IMR-90 (cell line): ENCODE measurements at regions not wholly inside any gene's neighbourhood (a gene's known extent, or its start where the extent isn't known, plus 50 kb on each side); places are given as distances from the start of the nearest gene placed in this dataset.

Source experiments
- ATAC-seq: fragments of 200-7000 bp; cut with Tn5 transposase; 2 replicates; pipeline ENCODE4 v1.9.1; 2020; ENCODE audit warnings: low read depth, mild to moderate bottlenecking, moderate library complexity
- BruUV-seq: library from RNA; stranded (reverse); fragments of 400-500 nt; replicated peaks from 2 replicates; lab custom pipeline; 2021; lab: Mats Ljungman, UMichigan
- CTCF ChIA-PET: fragments of 300-600 bp; formaldehyde crosslinking; extraction: SDS; loops from one replicate; lab custom pipeline; 2021; ENCODE audit warnings: antibody characterized with exemption; lab: Yijun Ruan, JAX
- POLR2A ChIA-PET: fragments of 300-600 bp; sonication (Branson Sonifier 250); formaldehyde crosslinking; loops from one replicate; lab custom pipeline; 2022; ENCODE audit warnings: antibody characterized with exemption; ENCODE audit not compliant: unreplicated experiment; lab: Charles Lee
- DNase-seq: peaks from one replicate; pipeline ENCODE4 v3.0.0; 2013
- H2AFZ ChIP-seq: replicated peaks from 2 replicates; pipeline ENCODE3; 2013; ENCODE audit warnings: low read length, mild to moderate bottlenecking; ENCODE audit not compliant: poor library complexity
- H2AK5ac ChIP-seq: 2 replicates; pipeline ENCODE4 v1.6.1; 2013; ENCODE audit warnings: low read depth, low read length, inconsistent platforms
- H2AK9ac ChIP-seq: replicated peaks from 2 replicates; pipeline ENCODE3; 2013; ENCODE audit warnings: mild to moderate bottlenecking, low read depth, low read length, moderate library complexity; ENCODE audit not compliant: poor library complexity
- H2BK120ac ChIP-seq: 2 replicates; pipeline ENCODE4 v1.6.1; 2013; ENCODE audit warnings: low read depth, low read length, inconsistent platforms
- H2BK15ac ChIP-seq: 3 replicates; pipeline ENCODE4 v1.6.1; 2013; ENCODE audit warnings: low read depth, low read length, inconsistent platforms
- H2BK20ac ChIP-seq: 2 replicates; pipeline ENCODE4 v1.6.1; 2013; ENCODE audit warnings: low read depth, mild to moderate bottlenecking, inconsistent platforms, low read length, moderate library complexity
- H2BK5ac ChIP-seq: 2 replicates; pipeline ENCODE4 v1.6.1; 2013; ENCODE audit warnings: mild to moderate bottlenecking, low read depth, low read length, inconsistent platforms; ENCODE audit not compliant: poor library complexity, severe bottlenecking
- H3K14ac ChIP-seq: replicated peaks from 2 replicates; pipeline ENCODE4 v1.6.1; 2013; ENCODE audit warnings: low read depth, low read length, inconsistent platforms
- H3K18ac ChIP-seq: 2 replicates; pipeline ENCODE4 v1.6.1; 2013; ENCODE audit warnings: low read depth, low read length, control low read depth
- H3K23ac ChIP-seq: 2 replicates; pipeline ENCODE4 v1.6.1; 2013; ENCODE audit warnings: low read depth, low read length, inconsistent platforms
- H3K27ac ChIP-seq: 2 replicates; pipeline ENCODE4 v1.5.1; 2013; ENCODE audit warnings: mild to moderate bottlenecking, control low read depth, low read length; ENCODE audit not compliant: insufficient read depth
- H3K27me3 ChIP-seq: 2 replicates; pipeline ENCODE4 v1.6.1; 2013; ENCODE audit warnings: low read length; ENCODE audit not compliant: control insufficient read depth, insufficient read depth
- H3K36me3 ChIP-seq: 2 replicates; pipeline ENCODE4 v1.6.1; 2013; ENCODE audit warnings: low read length, mixed read lengths; ENCODE audit not compliant: control insufficient read depth, insufficient read depth
- H3K4ac ChIP-seq: 2 replicates; pipeline ENCODE4 v1.6.1; 2013; ENCODE audit warnings: low read depth, low read length, inconsistent platforms
- H3K4me1 ChIP-seq: 2 replicates; pipeline ENCODE4 v1.6.1; 2013; ENCODE audit warnings: low read length, mixed read lengths; ENCODE audit not compliant: control insufficient read depth, insufficient read depth
- H3K4me2 ChIP-seq: 2 replicates; pipeline ENCODE4 v1.6.1; 2013; ENCODE audit warnings: low read depth, mild to moderate bottlenecking, control low read depth, low read length, moderate library complexity
- H3K4me3 ChIP-seq: 2 replicates; pipeline ENCODE4 v1.5.1; 2013; ENCODE audit warnings: low read depth, mild to moderate bottlenecking, control low read depth, low read length, moderate library complexity; ENCODE audit not compliant: insufficient read depth
- H3K56ac ChIP-seq: 2 replicates; pipeline ENCODE4 v1.6.1; 2013; ENCODE audit warnings: low read length, inconsistent platforms; ENCODE audit not compliant: insufficient read depth; ENCODE audit errors: extremely low read depth
- H3K79me1 ChIP-seq, 2 experiments: 2 replicates each; pipeline ENCODE4 v1.6.1; 2013; ENCODE audit warnings: low read length in 2 of 2, inconsistent platforms in 1 of 2, low read depth in 1 of 2
- H3K9ac ChIP-seq: 2 replicates; pipeline ENCODE4 v1.6.1; 2013; ENCODE audit warnings: low read depth, low read length, control low read depth
- H3K9me1 ChIP-seq: 2 replicates; pipeline ENCODE4 v1.6.1; 2013; ENCODE audit warnings: low read length, inconsistent platforms; ENCODE audit not compliant: insufficient read depth
- H3K9me3 ChIP-seq: 2 replicates; pipeline ENCODE4 v1.6.1; 2013; ENCODE audit warnings: low read length; ENCODE audit not compliant: control insufficient read depth, insufficient read depth
- H4K20me1 ChIP-seq: 2 replicates; pipeline ENCODE4 v1.6.1; 2013; ENCODE audit warnings: low read length, inconsistent platforms; ENCODE audit not compliant: insufficient read depth
- H4K5ac ChIP-seq: 2 replicates; pipeline ENCODE4 v1.6.1; 2013; ENCODE audit warnings: mild to moderate bottlenecking, low read depth, low read length, control low read depth
- H4K8ac ChIP-seq, 2 experiments: 2 replicates each; pipeline ENCODE4 v1.6.1; 2013; ENCODE audit warnings: low read depth in 2 of 2, low read length in 2 of 2, control low read depth in 1 of 2, inconsistent platforms in 1 of 2
- H4K91ac ChIP-seq: 2 replicates; pipeline ENCODE4 v1.6.1; 2013; ENCODE audit warnings: low read depth, low read length, inconsistent platforms; ENCODE audit not compliant: insufficient read depth
- CEBPB ChIP-seq: IDR thresholded peaks from 2 replicates; pipeline ENCODE4 v1.6.1; 2012; ENCODE audit warnings: low read depth, low read length, improper control_type of control experiment
- CHD1 ChIP-seq: IDR thresholded peaks from 2 replicates; pipeline ENCODE4 v1.6.1; 2012; ENCODE audit warnings: low read depth, low read length, improper control_type of control experiment
- MXI1 ChIP-seq: IDR thresholded peaks from 2 replicates; pipeline ENCODE4 v1.6.1; 2012; ENCODE audit warnings: low read depth, mild to moderate bottlenecking, low read length, moderate library complexity, borderline replicate concordance
- NFE2L2 ChIP-seq: fragments of 150-350 bp; IDR thresholded peaks from 2 replicates; pipeline ENCODE4 v1.6.1; 2016; ENCODE audit warnings: low read depth, mild to moderate bottlenecking, low read length
- RCOR1 ChIP-seq: IDR thresholded peaks from 2 replicates; pipeline ENCODE4 v1.6.1; 2012; ENCODE audit warnings: mild to moderate bottlenecking, low read length, improper control_type of control experiment; ENCODE audit not compliant: insufficient replicate concordance
- RFX5 ChIP-seq: IDR thresholded peaks from 2 replicates; pipeline ENCODE4 v1.8.0; 2012; ENCODE audit warnings: low read depth, mild to moderate bottlenecking, low read length, moderate library complexity
- SMC3 ChIP-seq: fragments of 150-350 bp; IDR thresholded peaks from 2 replicates; pipeline ENCODE4 v1.6.1; 2016; ENCODE audit warnings: low read depth, mild to moderate bottlenecking, antibody characterized with exemption, low read length, moderate library complexity
- WGBS, 2 experiments: methylation state at CpG; one replicate each; pipeline versions ENCODE4 v1.1.5 to v1.1.7; 2013; ENCODE audit warnings: missing lambda C conversion rate in 2 of 2; ENCODE audit not compliant: insufficient read length in 1 of 2; ENCODE audit errors: extremely low coverage in 2 of 2; 5-methylcytosine and 5-hydroxymethylcytosine counted together
- dilution Hi-C: fragments of 300-500 bp; cut with HindIII; formaldehyde crosslinking; loops from one replicate; pipeline ENCODE4 v1.14.3; 2018; ENCODE audit warnings: low sequenced_read_pairs; ENCODE audit not compliant: unreplicated experiment
- in situ Hi-C: fragments of 300-500 bp; cut with MboI; formaldehyde crosslinking; loops from 3 replicates; pipeline ENCODE4 v1.14.3; 2019; ENCODE audit warnings: low sequenced_read_pairs, inconsistent platforms, mixed read lengths
- intact Hi-C: fragments of 100-400 bp; cut with micrococcal nuclease; formaldehyde crosslinking; loops from 2 replicates; pipeline ENCODE4 v1.10.0; 2022
- TF ChIP-seq, protein P1 (sequence below): fragments of 150-350 bp; IDR thresholded peaks from 2 replicates; pipeline ENCODE4 v1.6.1; 2016; ENCODE audit warnings: low read depth, mild to moderate bottlenecking, low read length, moderate library complexity, borderline replicate concordance
- TF ChIP-seq, protein P2 (sequence below): fragments of 150-350 bp; IDR thresholded peaks from 2 replicates; pipeline ENCODE4 v1.6.1; 2017; ENCODE audit warnings: mild to moderate bottlenecking, antibody characterized with exemption, low read length, low read depth

DNA sequence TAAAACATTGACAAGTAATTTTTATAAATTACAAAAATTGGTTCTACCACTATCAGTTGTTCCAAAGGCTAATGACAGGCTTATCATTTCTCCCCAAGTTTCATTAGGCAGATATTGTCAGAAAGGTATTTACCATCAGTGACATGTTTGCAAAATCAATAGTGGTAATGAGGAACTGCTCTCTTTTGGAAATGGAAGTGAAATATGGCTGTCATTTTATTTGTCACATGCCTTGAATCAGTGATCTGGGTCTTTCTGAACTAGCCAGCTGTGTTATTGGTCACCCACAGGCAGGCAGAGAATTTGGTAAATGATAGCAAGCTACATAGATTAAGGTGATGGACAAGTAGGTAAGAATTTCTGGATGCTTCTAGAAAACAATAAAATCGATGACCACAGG is 268.0 kb upstream of the ARHGEF26 start:
- H3K23ac ChIP-seq = no peak overlapping the region
- BruUV-seq = no TSS peak
- H3K4ac ChIP-seq = no peak overlapping the region
- TF ChIP-seq RFX5 (no peak), CHD1 (no peak), NFE2L2 (no peak), MXI1 (no peak), SMC3 (no peak), CEBPB (no peak), RCOR1 (no peak)
- TF ChIP-seq, protein P1, sequence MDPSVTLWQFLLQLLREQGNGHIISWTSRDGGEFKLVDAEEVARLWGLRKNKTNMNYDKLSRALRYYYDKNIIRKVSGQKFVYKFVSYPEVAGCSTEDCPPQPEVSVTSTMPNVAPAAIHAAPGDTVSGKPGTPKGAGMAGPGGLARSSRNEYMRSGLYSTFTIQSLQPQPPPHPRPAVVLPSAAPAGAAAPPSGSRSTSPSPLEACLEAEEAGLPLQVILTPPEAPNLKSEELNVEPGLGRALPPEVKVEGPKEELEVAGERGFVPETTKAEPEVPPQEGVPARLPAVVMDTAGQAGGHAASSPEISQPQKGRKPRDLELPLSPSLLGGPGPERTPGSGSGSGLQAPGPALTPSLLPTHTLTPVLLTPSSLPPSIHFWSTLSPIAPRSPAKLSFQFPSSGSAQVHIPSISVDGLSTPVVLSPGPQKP = no peak
- TF ChIP-seq, protein P2, sequence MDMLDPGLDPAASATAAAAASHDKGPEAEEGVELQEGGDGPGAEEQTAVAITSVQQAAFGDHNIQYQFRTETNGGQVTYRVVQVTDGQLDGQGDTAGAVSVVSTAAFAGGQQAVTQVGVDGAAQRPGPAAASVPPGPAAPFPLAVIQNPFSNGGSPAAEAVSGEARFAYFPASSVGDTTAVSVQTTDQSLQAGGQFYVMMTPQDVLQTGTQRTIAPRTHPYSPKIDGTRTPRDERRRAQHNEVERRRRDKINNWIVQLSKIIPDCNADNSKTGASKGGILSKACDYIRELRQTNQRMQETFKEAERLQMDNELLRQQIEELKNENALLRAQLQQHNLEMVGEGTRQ = no peak
- ChIA-PET POLR2A (no interaction called here), CTCF (no interaction called here)
- H2AFZ ChIP-seq = no peak overlapping the region
- no peaks in the 10 kb centered on the region for H3K36me3 ChIP-seq
- H3K79me1 ChIP-seq = no peaks in the 10 kb centered on the region
- no peaks in the 10 kb centered on the region for H3K9me1 ChIP-seq
- no peak overlapping the region for H3K4me2 ChIP-seq
- no peak for DNase-seq
- no peak overlapping the region for H3K4me3 ChIP-seq
- H3K4me1 ChIP-seq = no peaks in the 10 kb centered on the region
- no peak overlapping the region for H3K27ac ChIP-seq
- no peak for ATAC-seq
- no peaks in the 10 kb centered on the region for H3K27me3 ChIP-seq
- H4K8ac ChIP-seq = no peak overlapping the region
- H3K9me3 ChIP-seq = no peaks in the 10 kb centered on the region
- H3K14ac ChIP-seq = no peak overlapping the region
- no peak overlapping the region for H2AK9ac ChIP-seq
- dilution Hi-C loops = no loop called here
- H4K5ac ChIP-seq = no peak overlapping the region
- H4K20me1 ChIP-seq = no peaks in the 10 kb centered on the region
- no peak overlapping the region for H3K9ac ChIP-seq
- no peak overlapping the region for H3K18ac ChIP-seq
- no peak overlapping the region for H2BK5ac ChIP-seq
- H3K56ac ChIP-seq = no peak overlapping the region
- no CpG with 5 or more reads among the region's 1 CpG for WGBS, 2 experiments
- H2BK120ac ChIP-seq = no peak overlapping the region
- no peak overlapping the region for H4K91ac ChIP-seq
- no peak overlapping the region for H2BK15ac ChIP-seq
- H2AK5ac ChIP-seq = no peak overlapping the region
- no peak overlapping the region for H2BK20ac ChIP-seq
- intact Hi-C loops = no loop called here
- in situ Hi-C loops = no loop called here
